Progenitor cell of endocrine pancreas (in vitro differentiated cells): ENCODE measurements at regions not wholly inside any gene's neighbourhood (a gene's known extent, or its start where the extent isn't known, plus 50 kb on each side); places are given as distances from the start of the nearest gene placed in this dataset.

ENCODE experiments used
- DNase-seq: peaks from one replicate; pipeline ENCODE4 v3.0.0; 2021; ENCODE audit warnings: low spot score; ENCODE audit not compliant: unreplicated experiment
- H3K27ac Mint-ChIP-seq: 2 replicates; pipeline ENCODE4 v1.8.0; 2021; ENCODE audit warnings: mild to moderate bottlenecking, moderate library complexity, mixed read lengths
- H3K27me3 Mint-ChIP-seq: 2 replicates; pipeline ENCODE4 v1.8.0; 2021; ENCODE audit warnings: mixed read lengths
- H3K36me3 Mint-ChIP-seq: 2 replicates; pipeline ENCODE4 v1.8.0; 2022; ENCODE audit warnings: mixed read lengths; ENCODE audit not compliant: insufficient read depth
- H3K4me1 Mint-ChIP-seq: 2 replicates; pipeline ENCODE4 v1.8.0; 2021; ENCODE audit warnings: low read depth, mixed read lengths
- H3K4me3 Mint-ChIP-seq: 2 replicates; pipeline ENCODE4 v1.8.0; 2021; ENCODE audit warnings: low read depth, mild to moderate bottlenecking, moderate library complexity, mixed read lengths
- H3K9me3 Mint-ChIP-seq: 2 replicates; pipeline ENCODE4 v1.8.0; 2021; ENCODE audit warnings: low read depth, mixed read lengths
- TF ChIP-seq, protein P1 (sequence below): fragments of 200-600 bp; sonication (generic); IDR thresholded peaks from one replicate; pipeline ENCODE4 v1.5.0; 2021; ENCODE audit warnings: antibody characterized with exemption, mild to moderate bottlenecking; ENCODE audit not compliant: unreplicated experiment

DNA sequence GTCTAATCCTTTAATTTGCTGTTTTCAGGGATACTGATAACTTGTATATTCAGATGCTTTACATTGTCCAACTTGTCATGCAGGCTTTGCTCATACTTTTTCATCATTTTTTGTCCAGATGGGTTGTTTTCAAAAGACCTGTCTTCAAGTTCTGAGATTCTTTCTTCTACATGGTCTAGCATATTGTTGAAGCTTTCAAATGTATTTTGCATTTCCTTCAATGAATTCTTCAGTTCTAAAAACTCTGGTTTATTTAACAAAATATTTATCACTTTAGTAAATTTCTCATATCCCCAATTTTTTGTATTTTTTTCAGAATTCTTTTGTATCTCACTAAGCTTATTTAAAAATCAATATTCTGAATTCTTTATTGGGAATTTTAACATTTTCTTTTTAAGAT lies 388.3 kb upstream of the IL12A start:
- TF ChIP-seq, protein P1, sequence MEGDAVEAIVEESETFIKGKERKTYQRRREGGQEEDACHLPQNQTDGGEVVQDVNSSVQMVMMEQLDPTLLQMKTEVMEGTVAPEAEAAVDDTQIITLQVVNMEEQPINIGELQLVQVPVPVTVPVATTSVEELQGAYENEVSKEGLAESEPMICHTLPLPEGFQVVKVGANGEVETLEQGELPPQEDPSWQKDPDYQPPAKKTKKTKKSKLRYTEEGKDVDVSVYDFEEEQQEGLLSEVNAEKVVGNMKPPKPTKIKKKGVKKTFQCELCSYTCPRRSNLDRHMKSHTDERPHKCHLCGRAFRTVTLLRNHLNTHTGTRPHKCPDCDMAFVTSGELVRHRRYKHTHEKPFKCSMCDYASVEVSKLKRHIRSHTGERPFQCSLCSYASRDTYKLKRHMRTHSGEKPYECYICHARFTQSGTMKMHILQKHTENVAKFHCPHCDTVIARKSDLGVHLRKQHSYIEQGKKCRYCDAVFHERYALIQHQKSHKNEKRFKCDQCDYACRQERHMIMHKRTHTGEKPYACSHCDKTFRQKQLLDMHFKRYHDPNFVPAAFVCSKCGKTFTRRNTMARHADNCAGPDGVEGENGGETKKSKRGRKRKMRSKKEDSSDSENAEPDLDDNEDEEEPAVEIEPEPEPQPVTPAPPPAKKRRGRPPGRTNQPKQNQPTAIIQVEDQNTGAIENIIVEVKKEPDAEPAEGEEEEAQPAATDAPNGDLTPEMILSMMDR = no peak
- no peak overlapping the region for H3K27ac Mint-ChIP-seq
- H3K9me3 Mint-ChIP-seq = peaks cover 14% of the 10 kb centered on the region
- peaks cover 3% of the 10 kb centered on the region for H3K27me3 Mint-ChIP-seq
- no peak overlapping the region for H3K4me3 Mint-ChIP-seq
- no peaks in the 10 kb centered on the region for H3K4me1 Mint-ChIP-seq
- DNase-seq = no peak
- no peaks in the 10 kb centered on the region for H3K36me3 Mint-ChIP-seq

DNA sequence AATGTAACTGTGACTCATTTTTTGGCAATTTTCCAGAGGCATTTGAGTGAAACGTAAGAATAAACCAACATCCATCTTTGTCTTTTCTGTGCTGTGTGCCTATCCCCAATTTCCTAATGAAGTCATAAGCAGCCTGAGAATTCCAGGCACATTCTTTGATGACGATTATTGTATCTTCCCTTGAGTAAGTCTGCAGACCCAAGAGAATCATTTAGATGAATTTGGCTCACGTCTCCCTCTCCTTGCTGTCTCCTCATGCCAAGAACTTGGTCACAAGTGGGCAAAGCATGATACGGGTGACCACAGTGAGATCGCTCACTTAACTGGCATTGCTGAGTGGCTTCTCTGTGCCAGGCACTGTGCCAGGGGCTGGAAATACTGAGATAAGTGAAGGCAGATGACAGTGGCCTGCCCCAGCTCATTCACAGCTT lies 384.5 kb upstream of the IL12A start:
- TF ChIP-seq, protein P1 = no peak
- Mint-ChIP-seq H3K4me1 (no peaks in the 10 kb centered on the region), H3K27me3 (peaks cover 7% of the 10 kb centered on the region), H3K9me3 (peaks cover 8% of the 10 kb centered on the region), H3K4me3 (no peak overlapping the region), H3K36me3 (no peaks in the 10 kb centered on the region), H3K27ac (no peak overlapping the region)
- no peak for DNase-seq

DNA sequence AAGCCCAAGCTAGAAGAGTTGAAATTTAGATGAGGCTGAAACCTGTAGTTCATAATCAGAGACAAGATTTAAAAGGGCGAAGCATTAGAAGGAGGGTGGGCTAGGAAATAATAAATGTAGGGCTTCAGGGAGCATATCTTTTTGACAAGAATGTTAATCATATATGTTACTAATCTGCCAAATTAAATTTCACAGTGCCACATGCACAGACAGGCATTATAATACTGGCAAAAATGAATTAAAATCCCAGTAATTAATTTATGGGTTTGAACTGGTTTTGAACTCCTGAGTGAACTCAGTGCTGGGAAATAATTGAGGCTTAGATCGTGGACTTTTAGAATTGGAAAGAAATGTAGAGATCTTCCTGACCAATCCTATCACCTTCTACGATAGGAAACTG lies 383.5 kb upstream of the IL12A start:
- H3K4me3 Mint-ChIP-seq = no peak overlapping the region
- no peak for DNase-seq
- TF ChIP-seq, protein P1 = no peak
- no peaks in the 10 kb centered on the region for H3K4me1 Mint-ChIP-seq
- no peaks in the 10 kb centered on the region for H3K36me3 Mint-ChIP-seq
- H3K9me3 Mint-ChIP-seq = peaks cover 2% of the 10 kb centered on the region
- no peak overlapping the region for H3K27ac Mint-ChIP-seq
- peaks cover 7% of the 10 kb centered on the region for H3K27me3 Mint-ChIP-seq

DNA sequence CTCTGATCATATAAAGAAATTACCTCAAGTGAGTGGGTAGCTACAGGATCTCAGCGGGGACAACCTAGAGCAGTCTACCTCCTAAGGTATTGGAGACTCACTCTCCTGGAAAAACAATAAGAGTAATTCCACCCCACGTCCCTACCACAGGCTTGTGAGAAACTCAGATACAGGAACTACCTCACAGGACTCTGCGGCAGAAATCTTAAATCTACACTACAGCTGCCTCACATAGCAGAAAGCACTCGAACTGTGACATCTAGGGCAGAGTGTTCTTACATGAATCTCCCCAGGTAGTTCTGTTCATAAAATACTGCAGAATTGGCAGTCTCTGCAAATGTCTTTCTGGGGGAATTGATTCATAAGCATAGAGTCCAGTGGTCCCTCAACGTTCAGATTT lies 382.9 kb upstream of the IL12A start:
- Mint-ChIP-seq H3K27ac (no peak overlapping the region), H3K4me3 (no peak overlapping the region), H3K36me3 (no peaks in the 10 kb centered on the region), H3K9me3 (no peaks in the 10 kb centered on the region), H3K4me1 (no peaks in the 10 kb centered on the region), H3K27me3 (peaks cover 7% of the 10 kb centered on the region)
- TF ChIP-seq, protein P1 = no peak
- no peak for DNase-seq

DNA sequence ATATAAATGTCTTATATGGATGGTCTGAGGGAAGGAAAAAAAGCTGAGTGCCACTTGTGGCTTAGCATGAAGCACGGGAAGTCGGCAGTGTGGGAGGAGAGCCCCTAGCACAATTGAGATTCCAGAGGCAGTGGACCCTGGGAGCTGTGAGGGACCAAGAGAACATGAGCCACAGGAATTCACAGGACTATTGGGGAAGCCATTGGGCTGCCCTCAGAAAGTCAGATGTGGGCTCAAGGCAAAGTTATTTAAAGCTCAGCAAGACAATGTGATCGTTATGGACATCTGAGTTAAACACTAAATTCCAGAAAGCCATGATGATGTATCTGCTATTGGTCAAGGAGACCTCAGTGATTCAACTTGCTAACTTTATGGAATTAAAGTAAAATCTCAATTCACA lies 380.8 kb upstream of the IL12A start:
- peaks cover 7% of the 10 kb centered on the region for H3K27me3 Mint-ChIP-seq
- H3K36me3 Mint-ChIP-seq = no peaks in the 10 kb centered on the region
- TF ChIP-seq, protein P1 = no peak
- no peaks in the 10 kb centered on the region for H3K9me3 Mint-ChIP-seq
- H3K27ac Mint-ChIP-seq = no peak overlapping the region
- H3K4me1 Mint-ChIP-seq = no peaks in the 10 kb centered on the region
- no peak for DNase-seq
- no peak overlapping the region for H3K4me3 Mint-ChIP-seq

DNA sequence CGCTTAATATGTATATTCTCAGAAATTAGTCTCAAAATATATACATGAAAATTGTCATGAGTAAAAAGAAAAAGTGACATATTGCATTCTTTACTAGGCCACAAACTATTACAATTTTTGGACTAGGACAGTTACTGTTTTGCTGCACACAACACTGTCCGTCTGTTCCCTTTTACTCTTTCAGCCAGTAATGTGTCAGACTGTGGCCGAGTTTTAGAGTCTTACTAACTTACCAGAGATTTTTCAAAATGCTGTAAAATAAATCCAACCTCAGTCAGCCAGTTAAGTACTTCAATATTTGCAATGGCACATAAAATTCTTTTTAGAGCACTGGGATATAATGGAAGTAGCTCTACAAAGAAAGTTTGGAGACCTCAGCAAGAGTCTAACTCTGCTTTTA lies 380.3 kb upstream of the IL12A start:
- no peak for DNase-seq
- no peaks in the 10 kb centered on the region for H3K9me3 Mint-ChIP-seq
- H3K4me3 Mint-ChIP-seq = no peak overlapping the region
- peaks cover 7% of the 10 kb centered on the region for H3K27me3 Mint-ChIP-seq
- H3K4me1 Mint-ChIP-seq = no peaks in the 10 kb centered on the region
- H3K36me3 Mint-ChIP-seq = no peaks in the 10 kb centered on the region
- H3K27ac Mint-ChIP-seq = no peak overlapping the region
- TF ChIP-seq, protein P1 = no peak
